Ureter (tissue), 1 donor: ENCODE measurements at regions not wholly inside any gene's neighbourhood (a gene's known extent, or its start where the extent isn't known, plus 50 kb on each side); places are given as distances from the start of the nearest gene placed in this dataset.
A peak's percentile ranks its signal among the peaks of the same experiment; 100 is the strongest.

Source experiments
- DNase-seq: peaks from one replicate; pipeline ENCODE4 v3.0.0-alpha.2; 2020; ENCODE audit warnings: low spot score
- donor health status: DM: yes; HTN: yes; CAD: no.

GRCh38 chrX:69083801-69084200, 81.5 kb downstream of the PJA1 start:
- no peak for DNase-seq

GRCh38 chrX:69083361-69083760, 81.9 kb downstream of the PJA1 start:
- no peak for DNase-seq

GRCh38 chrX:69082753-69083150, 82.5 kb downstream of the PJA1 start:
- DNase-seq: no peak

- DNase-seq: no peak
Measured at GRCh38 chrX:69082055-69082752, 83.0 kb downstream of the PJA1 start.

GRCh38 chrX:69080855-69081465, 84.3 kb downstream of the PJA1 start:
- DNase-seq: no peak

GRCh38 chrX:69079268-69079667, 86.0 kb downstream of the PJA1 start:
- DNase-seq: no peak

- DNase-seq: no peak
Measured at GRCh38 chrX:69077895-69078455, 87.3 kb downstream of the PJA1 start.

GRCh38 chrX:69076088-69076487, 89.2 kb downstream of the PJA1 start:
- DNase-seq: no peak

- DNase-seq: no peak
Measured at GRCh38 chrX:69074726-69075125, 90.5 kb downstream of the PJA1 start.

- no peak for DNase-seq
Measured at GRCh38 chrX:69073721-69074120, 91.5 kb downstream of the PJA1 start.

- no peak for DNase-seq
Measured at GRCh38 chrX:69073241-69073640, 92.0 kb downstream of the PJA1 start.

GRCh38 chrX:69072486-69073006, 92.7 kb downstream of the PJA1 start:
- no peak for DNase-seq

GRCh38 chrX:69070949-69071650, 94.2 kb downstream of the PJA1 start:
- DNase-seq: peak; percentile 72

- no peak for DNase-seq
Measured at GRCh38 chrX:69069876-69070275, 95.4 kb downstream of the PJA1 start.

GRCh38 chrX:69069086-69069445, 96.2 kb downstream of the PJA1 start:
- no peak for DNase-seq

GRCh38 chrX:69068301-69069085, 96.8 kb downstream of the PJA1 start:
- peak; percentile 33 for DNase-seq

GRCh38 chrX:69067841-69068240, 97.4 kb downstream of the PJA1 start:
- peak; percentile 15 for DNase-seq

- DNase-seq: peak; percentile 32
Measured at GRCh38 chrX:69066966-69067525, 98.2 kb downstream of the PJA1 start.

- DNase-seq: peak; percentile 27
Measured at GRCh38 chrX:69066021-69066757, 99.1 kb downstream of the PJA1 start.

GRCh38 chrX:69065451-69065850, 99.8 kb downstream of the PJA1 start:
- DNase-seq: peak; percentile 18

GRCh38 chrX:69063486-69063885, 101.8 kb downstream of the PJA1 start:
- peak; percentile 25 for DNase-seq
